Body of pancreas (tissue), 4 donors: ENCODE measurements at regions not wholly inside any gene's neighbourhood (a gene's known extent, or its start where the extent isn't known, plus 50 kb on each side); places are given as distances from the start of the nearest gene placed in this dataset.

Experiments used
- ATAC-seq: fragments of 150-250 bp; one replicate; pipeline ENCODE4 v1.9.1; 2016
- DNase-seq, 4 donors: peaks; one replicate each; pipeline ENCODE4 v3.0.0-alpha.2; 2019
- H3K27ac ChIP-seq, 4 donors: fragments of 200-600 bp; sonication (generic); 1 replicate in 3 of 4; 2 replicates in 1 of 4; pipeline versions ENCODE4 v1.5.1 to v1.6.1; 2016 to 2019; ENCODE audit warnings: mild to moderate bottlenecking in 1 of 4, mixed read lengths in 1 of 4, moderate library complexity in 1 of 4
- H3K27me3 ChIP-seq, 2 donors: fragments of 200-600 bp; sonication (generic); one replicate each; pipeline ENCODE4 v1.6.0; 2016; ENCODE audit warnings: mild to moderate bottlenecking in 1 of 2
- H3K36me3 ChIP-seq, 2 donors: fragments of 200-600 bp; sonication (generic); replicated peaks in 1 of 2; 2 replicates each; pipeline ENCODE4 v1.5.1; 2016; ENCODE audit warnings: low read depth in 2 of 2; ENCODE audit not compliant: insufficient read depth in 1 of 2
- H3K4me1 ChIP-seq: fragments of 200-600 bp; sonication (generic); one replicate; pipeline ENCODE4 v1.6.0; 2016
- H3K4me3 ChIP-seq, 2 donors: fragments of 200-600 bp; sonication (generic); 1 replicate in 1 of 2; 2 replicates in 1 of 2; pipeline ENCODE4 v1.5.1; 2016 to 2019
- H3K9me3 ChIP-seq, 3 donors: fragments of 200-600 bp; sonication (generic); 1 replicate in 2 of 3; 2 replicates in 1 of 3; pipeline ENCODE4 v1.5.1; 2016
- POLR2A ChIP-seq, 3 donors: fragments of 450-650 bp; IDR thresholded peaks; one replicate each; pipeline ENCODE4 v1.6.1; 2016; ENCODE audit warnings: antibody characterized with exemption in 3 of 3, mild to moderate bottlenecking in 2 of 3
- WGBS, 2 donors: methylation state at CpG; one replicate each; pipeline ENCODE4 v1.1.5; 2017; 5-methylcytosine and 5-hydroxymethylcytosine counted together
- intact Hi-C: fragments of 100-400 bp; cut with DNase I; formaldehyde crosslinking; loops from one replicate; pipeline ENCODE4 v1.15.1; 2023
- TF ChIP-seq, protein P1 (sequence below), 7 experiments: fragments of 450-650 bp in 4 of 7; fragments of 200-600 bp in 3 of 7; sonication (generic) in 3 of 7; IDR thresholded peaks; one replicate each; pipeline ENCODE4 v1.5.1; 2016 to 2019; ENCODE audit warnings: antibody characterized with exemption in 7 of 7

DNA sequence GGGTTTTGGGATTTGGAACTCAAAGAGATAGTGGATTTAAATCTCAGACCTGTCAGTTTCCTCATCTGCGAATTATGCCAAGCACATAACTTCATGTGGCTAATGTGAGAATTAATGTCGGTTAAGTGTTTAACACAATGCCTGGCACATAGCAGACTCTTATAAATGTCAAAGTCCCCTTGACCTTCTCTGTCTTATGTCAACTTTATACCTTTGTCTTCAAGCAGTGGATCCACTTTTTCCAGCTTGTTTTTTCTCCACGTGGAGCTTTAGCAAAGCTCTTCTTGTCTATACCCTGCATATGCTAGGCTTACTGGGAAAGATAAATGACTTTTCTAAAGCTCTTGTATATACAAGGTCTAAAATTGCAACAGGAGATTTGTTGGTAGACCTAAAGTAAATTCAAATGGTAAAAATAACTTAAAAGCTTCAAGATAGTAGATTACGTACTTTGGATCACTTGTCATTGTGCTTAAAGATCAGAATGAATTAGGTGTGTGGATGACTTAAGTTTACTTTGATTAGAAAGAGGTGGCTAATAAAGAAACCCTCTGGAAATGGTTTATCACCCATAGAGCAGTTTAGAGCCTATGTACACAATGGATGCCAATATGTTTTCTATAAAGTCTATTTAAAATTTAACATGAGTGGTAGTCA, 318.3 kb upstream of the SORL1-AS1 start:
- no peaks in the 10 kb centered on the region for H3K36me3 ChIP-seq
- H3K27me3 ChIP-seq = no peaks in the 10 kb centered on the region
- TF ChIP-seq, protein P1, sequence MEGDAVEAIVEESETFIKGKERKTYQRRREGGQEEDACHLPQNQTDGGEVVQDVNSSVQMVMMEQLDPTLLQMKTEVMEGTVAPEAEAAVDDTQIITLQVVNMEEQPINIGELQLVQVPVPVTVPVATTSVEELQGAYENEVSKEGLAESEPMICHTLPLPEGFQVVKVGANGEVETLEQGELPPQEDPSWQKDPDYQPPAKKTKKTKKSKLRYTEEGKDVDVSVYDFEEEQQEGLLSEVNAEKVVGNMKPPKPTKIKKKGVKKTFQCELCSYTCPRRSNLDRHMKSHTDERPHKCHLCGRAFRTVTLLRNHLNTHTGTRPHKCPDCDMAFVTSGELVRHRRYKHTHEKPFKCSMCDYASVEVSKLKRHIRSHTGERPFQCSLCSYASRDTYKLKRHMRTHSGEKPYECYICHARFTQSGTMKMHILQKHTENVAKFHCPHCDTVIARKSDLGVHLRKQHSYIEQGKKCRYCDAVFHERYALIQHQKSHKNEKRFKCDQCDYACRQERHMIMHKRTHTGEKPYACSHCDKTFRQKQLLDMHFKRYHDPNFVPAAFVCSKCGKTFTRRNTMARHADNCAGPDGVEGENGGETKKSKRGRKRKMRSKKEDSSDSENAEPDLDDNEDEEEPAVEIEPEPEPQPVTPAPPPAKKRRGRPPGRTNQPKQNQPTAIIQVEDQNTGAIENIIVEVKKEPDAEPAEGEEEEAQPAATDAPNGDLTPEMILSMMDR (IDR thresholded peaks at IDR 0.05) = no peak
- no peak for TF ChIP-seq POLR2A (IDR thresholded peaks at IDR 0.05)
- no peaks in the 10 kb centered on the region for H3K4me1 ChIP-seq
- DNase-seq (no peak), ATAC-seq (no peak)
- H3K27ac ChIP-seq = no peak overlapping the region
- 69 to 73% methylated on average over 4 of the region's 4 CpGs for WGBS, 2 donors
- H3K4me3 ChIP-seq = no peak overlapping the region
- intact Hi-C loops = no loop called here
- H3K9me3 ChIP-seq = no peaks in the 10 kb centered on the region

DNA sequence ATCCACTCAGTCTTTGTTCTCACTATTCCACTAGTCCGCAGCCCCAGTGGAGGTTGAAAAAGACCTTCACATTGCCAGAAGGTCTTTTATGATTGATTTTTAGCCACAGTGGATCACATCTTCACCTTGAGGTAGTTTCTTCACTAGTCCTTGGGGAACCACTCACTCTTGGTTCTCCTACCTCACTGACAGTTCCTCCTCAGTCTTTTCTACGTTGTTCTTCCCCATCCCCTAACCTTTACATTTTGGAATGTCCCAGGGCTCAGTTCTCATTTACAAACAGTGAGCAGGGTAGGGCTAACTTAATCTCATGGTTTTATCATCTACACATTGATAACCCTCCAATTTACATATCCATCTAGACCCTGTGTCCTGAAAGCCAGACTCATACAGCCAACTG, 316.4 kb upstream of the SORL1-AS1 start:
- ATAC-seq = no peak
- intact Hi-C loops = no loop called here
- 79 to 86% methylated on average over 2 of the region's 2 CpGs for WGBS, 2 donors
- Histone ChIP-seq H3K36me3 (no peaks in the 10 kb centered on the region), H3K4me1 (no peaks in the 10 kb centered on the region), H3K27me3 (no peaks in the 10 kb centered on the region), H3K4me3 (no peak overlapping the region), H3K9me3 (no peaks in the 10 kb centered on the region), H3K27ac (no peak overlapping the region)
- DNase-seq = no peak
- TF ChIP-seq, protein P1 (IDR thresholded peaks at IDR 0.05) = no peak
- TF ChIP-seq POLR2A (IDR thresholded peaks at IDR 0.05) = no peak

DNA sequence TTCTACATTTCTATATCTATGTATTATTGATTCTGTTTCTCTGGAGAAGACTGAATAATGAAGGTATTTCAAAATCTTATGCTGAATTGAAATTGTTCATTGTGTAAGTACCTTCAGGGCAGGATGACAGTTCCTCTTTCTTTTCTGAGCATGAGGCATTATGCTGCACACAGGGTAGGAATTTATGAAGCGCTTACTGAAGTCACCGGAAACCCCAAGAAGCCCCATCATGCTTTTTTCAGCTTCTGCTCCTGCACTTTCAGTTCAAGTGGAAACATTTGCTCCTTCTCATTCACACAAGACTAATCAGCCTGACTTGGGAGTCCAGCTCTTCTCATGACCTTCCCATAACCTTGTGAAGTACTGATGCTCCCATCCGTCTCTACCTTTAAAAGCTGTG, 314.7 kb upstream of the SORL1-AS1 start:
- Histone ChIP-seq H3K4me1 (no peaks in the 10 kb centered on the region), H3K4me3 (no peak overlapping the region), H3K9me3 (no peaks in the 10 kb centered on the region), H3K36me3 (no peaks in the 10 kb centered on the region), H3K27ac (no peak overlapping the region), H3K27me3 (no peaks in the 10 kb centered on the region)
- intact Hi-C loops = no loop called here
- DNase-seq (peak in 1 of 4 donors; percentile 5), ATAC-seq (no peak)
- WGBS, 2 donors = 70 to 82% methylated on average over 3 of the region's 3 CpGs
- no peak for TF ChIP-seq POLR2A (IDR thresholded peaks at IDR 0.05)
- TF ChIP-seq, protein P1 (IDR thresholded peaks at IDR 0.05) = no peak

DNA sequence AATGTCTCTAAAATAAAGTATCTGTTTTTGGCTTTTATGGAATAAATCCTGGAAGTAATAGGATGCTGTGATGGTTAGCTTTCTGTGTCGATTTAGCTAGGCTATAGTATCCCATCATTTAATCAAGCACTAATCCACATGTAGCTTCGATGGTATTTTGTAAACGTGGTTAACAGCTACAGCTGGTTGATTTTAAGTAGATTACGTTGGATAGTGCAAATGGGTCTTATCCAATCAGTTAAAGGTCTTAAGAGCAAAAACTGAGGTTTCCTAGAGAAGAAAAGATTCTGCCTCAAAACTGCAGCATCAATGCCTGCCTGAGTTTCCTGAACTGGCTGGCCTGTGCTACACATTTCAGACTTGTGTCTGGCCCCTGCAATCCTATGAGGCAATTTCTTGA, 314.2 kb upstream of the SORL1-AS1 start:
- Histone ChIP-seq H3K9me3 (no peaks in the 10 kb centered on the region), H3K36me3 (no peaks in the 10 kb centered on the region), H3K4me1 (no peaks in the 10 kb centered on the region), H3K27ac (no peak overlapping the region), H3K27me3 (no peaks in the 10 kb centered on the region), H3K4me3 (no peak overlapping the region)
- WGBS, 2 donors = 39 to 51% methylated on average over 4 of the region's 4 CpGs
- no peak for TF ChIP-seq POLR2A (IDR thresholded peaks at IDR 0.05)
- TF ChIP-seq, protein P1 (IDR thresholded peaks at IDR 0.05) = no peak
- ATAC-seq = no peak
- no peak for DNase-seq
- intact Hi-C loops = no loop called here

DNA sequence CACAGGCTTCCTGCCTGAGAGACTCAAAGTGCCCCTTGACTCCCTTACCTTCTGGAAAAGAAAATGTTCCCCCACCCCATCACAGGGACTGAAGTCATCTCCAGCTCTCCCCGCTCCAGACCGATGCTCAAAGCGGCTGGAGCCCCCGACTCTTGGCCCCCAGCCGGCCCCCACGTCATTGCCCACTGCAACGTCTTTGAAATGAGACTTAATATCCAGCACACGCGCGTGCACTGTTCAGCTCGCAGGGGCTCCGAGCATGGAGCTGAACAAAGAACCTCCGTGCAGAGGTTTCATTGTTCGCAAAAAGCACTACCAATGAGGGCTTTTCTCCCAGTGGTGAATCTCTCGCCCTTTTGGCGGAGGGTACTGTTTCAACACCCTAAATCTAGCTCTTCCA, 313.4 kb upstream of the SORL1-AS1 start:
- 72 to 85% methylated on average over 16 of the region's 16 CpGs for WGBS, 2 donors
- Histone ChIP-seq H3K27ac (no peak overlapping the region), H3K36me3 (no peaks in the 10 kb centered on the region), H3K4me3 (no peak overlapping the region), H3K4me1 (no peaks in the 10 kb centered on the region), H3K27me3 (no peaks in the 10 kb centered on the region), H3K9me3 (no peaks in the 10 kb centered on the region)
- TF ChIP-seq POLR2A (IDR thresholded peaks at IDR 0.05) = no peak
- TF ChIP-seq, protein P1 (IDR thresholded peaks at IDR 0.05) = no peak
- DNase-seq = no peak
- intact Hi-C loops = no loop called here
- no peak for ATAC-seq
